HG03354 (cell line): ENCODE measurements at regions not wholly inside any gene's neighbourhood (a gene's known extent, or its start where the extent isn't known, plus 50 kb on each side); places are given as distances from the start of the nearest gene placed in this dataset.

Experiments
- ATAC-seq: cut with Tn5 transposase; IDR thresholded peaks from one replicate; pipeline ENCODE4 v1.9.1; 2021; ENCODE audit warnings: mild to moderate bottlenecking; ENCODE audit not compliant: unreplicated experiment, poor library complexity, severe bottlenecking

- ATAC-seq: no peak
Measured at GRCh38 chr19:28519218-28519779, 693.7 kb downstream of the UQCRFS1 start.

- no peak for ATAC-seq
Measured at GRCh38 chr19:28516415-28516872, 696.5 kb downstream of the UQCRFS1 start.

GRCh38 chr19:28514166-28514565, 698.8 kb downstream of the UQCRFS1 start:
- no peak for ATAC-seq

- no peak for ATAC-seq
Measured at GRCh38 chr19:28511655-28512054, 701.3 kb downstream of the UQCRFS1 start.

- no peak for ATAC-seq
Measured at GRCh38 chr19:28509079-28509895, 703.7 kb downstream of the UQCRFS1 start.

GRCh38 chr19:28508666-28509065, 704.3 kb downstream of the UQCRFS1 start:
- no peak for ATAC-seq

GRCh38 chr19:28505933-28506332, 707.0 kb downstream of the UQCRFS1 start:
- ATAC-seq: no peak

- no peak for ATAC-seq
Measured at GRCh38 chr19:28505134-28505533, 707.8 kb downstream of the UQCRFS1 start.

- ATAC-seq: no peak
Measured at GRCh38 chr19:28504727-28505126, 708.2 kb downstream of the UQCRFS1 start.

GRCh38 chr19:28504139-28504538, 708.8 kb downstream of the UQCRFS1 start:
- no peak for ATAC-seq

GRCh38 chr19:28502879-28503734, 709.8 kb downstream of the UQCRFS1 start:
- ATAC-seq: no peak

- ATAC-seq: no peak
Measured at GRCh38 chr19:28501976-28502375, 711.0 kb downstream of the UQCRFS1 start.

GRCh38 chr19:28500982-28501630, 711.8 kb downstream of the UQCRFS1 start:
- ATAC-seq: no peak

GRCh38 chr19:28500296-28500695, 712.7 kb downstream of the UQCRFS1 start:
- no peak for ATAC-seq

GRCh38 chr19:28498404-28498976, 714.5 kb downstream of the UQCRFS1 start:
- ATAC-seq: no peak

GRCh38 chr19:28497887-28498286, 715.1 kb downstream of the UQCRFS1 start:
- no peak for ATAC-seq

- no peak for ATAC-seq
Measured at GRCh38 chr19:28497137-28497536, 715.8 kb downstream of the UQCRFS1 start.

- ATAC-seq: no peak
Measured at GRCh38 chr19:28495046-28495445, 717.9 kb downstream of the UQCRFS1 start.

- ATAC-seq: no peak
Measured at GRCh38 chr19:28494461-28494860, 718.5 kb downstream of the UQCRFS1 start.

- ATAC-seq: no peak
Measured at GRCh38 chr19:28493884-28494283, 719.1 kb downstream of the UQCRFS1 start.
